ENCODE measurements at regions not wholly inside any gene's neighbourhood (a gene's known extent, or its start where the extent isn't known, plus 50 kb on each side); places are given as distances from the start of the nearest gene placed in this dataset.

- ChIA-PET CTCF (no interaction called here), POLR2A (no interaction called here)
- DNase-seq (ENCODE audit: extremely low spot score) = no peak
- no peak for TF ChIP-seq CTCF (IDR thresholded peaks at IDR 0.05; ENCODE audit: control extremely low read depth, extremely low read depth, low read depth, missing control alignments)
Observed at GRCh38 chr19:27780367-27781075, 1432.4 kb downstream of the UQCRFS1 start.

GRCh38 chr19:27779954-27780353 lies 1433.0 kb downstream of the UQCRFS1 start:
- no peak for DNase-seq (ENCODE audit: extremely low spot score)
- no peak for TF ChIP-seq CTCF (IDR thresholded peaks at IDR 0.05; ENCODE audit: control extremely low read depth, extremely low read depth, low read depth, missing control alignments)
- ChIA-PET CTCF (no interaction called here), POLR2A (no interaction called here)

GRCh38 chr19:27777726-27778125 lies 1435.2 kb downstream of the UQCRFS1 start:
- POLR2A ChIA-PET = no interaction called here
- no peak for TF ChIP-seq CTCF (IDR thresholded peaks at IDR 0.05; ENCODE audit: control extremely low read depth, extremely low read depth, low read depth, missing control alignments)
- CTCF ChIA-PET = no interaction called here
- no peak for DNase-seq (ENCODE audit: extremely low spot score)

- TF ChIP-seq CTCF (IDR thresholded peaks at IDR 0.05; ENCODE audit: control extremely low read depth, extremely low read depth, low read depth, missing control alignments) = no peak
- no peak for DNase-seq (ENCODE audit: extremely low spot score)
- POLR2A ChIA-PET = no interaction called here
- CTCF ChIA-PET = no interaction called here
Observed at GRCh38 chr19:27777242-27777641, 1435.7 kb downstream of the UQCRFS1 start.

GRCh38 chr19:27776524-27776923 lies 1436.4 kb downstream of the UQCRFS1 start:
- CTCF ChIA-PET = no interaction called here
- no peak for DNase-seq (ENCODE audit: extremely low spot score)
- no peak for TF ChIP-seq CTCF (IDR thresholded peaks at IDR 0.05; ENCODE audit: control extremely low read depth, extremely low read depth, low read depth, missing control alignments)
- POLR2A ChIA-PET = no interaction called here

- no peak for DNase-seq (ENCODE audit: extremely low spot score)
- CTCF ChIA-PET = no interaction called here
- TF ChIP-seq CTCF (IDR thresholded peaks at IDR 0.05; ENCODE audit: control extremely low read depth, extremely low read depth, low read depth, missing control alignments) = no peak
- POLR2A ChIA-PET = no interaction called here
Observed at GRCh38 chr19:27776020-27776419, 1436.9 kb downstream of the UQCRFS1 start.

GRCh38 chr19:27775395-27775794 lies 1437.6 kb downstream of the UQCRFS1 start:
- POLR2A ChIA-PET = no interaction called here
- no peak for TF ChIP-seq CTCF (IDR thresholded peaks at IDR 0.05; ENCODE audit: control extremely low read depth, extremely low read depth, low read depth, missing control alignments)
- DNase-seq (ENCODE audit: extremely low spot score) = no peak
- CTCF ChIA-PET = no interaction called here
